GM18498 (cell line): ENCODE measurements at regions not wholly inside any gene's neighbourhood (a gene's known extent, or its start where the extent isn't known, plus 50 kb on each side); places are given as distances from the start of the nearest gene placed in this dataset.

Source experiments
- ATAC-seq: cut with Tn5 transposase; IDR thresholded peaks from one replicate; pipeline ENCODE4 v1.9.1; 2021; ENCODE audit warnings: mild to moderate bottlenecking, moderate library complexity; ENCODE audit not compliant: unreplicated experiment

- ATAC-seq, result no peak
These were observed 470.7 kb upstream of the B3GAT1 start for GRCh38 chr11:134882671-134883297.

GRCh38 chr11:134882141-134882540, 470.1 kb upstream of the B3GAT1 start:
- no peak for ATAC-seq

DNA sequence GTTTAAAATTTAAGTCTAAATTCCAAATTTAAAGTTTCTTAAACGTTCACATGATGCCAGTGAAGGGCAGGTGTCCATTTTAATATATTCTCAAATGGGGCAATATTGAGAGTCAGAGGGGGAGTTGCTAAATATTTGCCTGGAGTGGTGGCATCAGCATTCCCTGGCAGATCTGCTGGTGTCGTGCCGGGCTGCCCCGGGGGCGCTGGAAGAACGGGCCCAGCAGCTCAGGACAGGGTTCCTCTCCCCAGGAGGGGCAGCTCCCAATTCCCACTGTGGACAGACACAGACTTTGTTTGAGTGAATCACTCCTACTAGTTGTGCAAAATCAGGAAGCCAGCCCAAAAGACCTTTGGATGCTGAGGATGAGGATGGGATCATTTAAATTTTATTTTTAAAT, 468.7 kb upstream of the B3GAT1 start:
- ATAC-seq, result no peak

DNA sequence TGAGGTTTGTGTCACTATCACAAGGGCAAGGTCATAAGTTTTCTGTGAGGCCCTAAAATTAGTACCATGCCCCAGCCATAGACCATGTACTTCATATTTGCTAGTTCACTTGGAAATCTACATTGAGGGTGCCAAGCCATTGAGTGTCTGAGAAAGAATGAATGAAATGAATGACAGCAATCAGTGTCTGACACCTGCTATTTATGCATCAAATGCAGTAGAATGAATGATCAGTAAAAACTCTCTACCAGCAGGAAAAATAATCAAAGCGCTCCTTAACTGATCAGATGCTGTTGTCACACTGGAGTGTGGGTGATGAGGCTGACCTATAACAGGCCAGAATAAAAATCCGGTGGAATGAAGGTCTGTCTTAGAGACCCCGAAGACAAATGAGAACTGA, 467.9 kb upstream of the B3GAT1 start:
- ATAC-seq, result no peak

DNA sequence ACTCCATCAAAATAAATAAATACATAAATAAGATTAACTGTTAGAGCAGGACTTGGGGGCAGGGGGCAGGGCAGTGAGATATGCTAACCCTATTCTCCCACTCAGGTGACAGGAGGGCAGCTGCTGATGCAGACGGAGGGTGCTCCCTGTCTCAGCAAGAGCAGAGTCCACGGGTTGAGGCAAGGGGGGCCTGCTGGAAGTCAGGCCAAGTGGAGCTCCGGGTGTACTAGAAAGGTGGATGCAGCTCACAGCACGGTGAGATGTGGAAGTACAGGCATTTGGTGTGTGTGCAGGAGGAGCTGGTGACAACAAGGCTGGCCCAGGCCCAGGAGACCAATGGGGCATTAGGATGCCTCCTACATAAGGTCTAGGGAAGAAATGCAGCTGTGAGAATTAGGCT, 467.3 kb upstream of the B3GAT1 start:
- ATAC-seq, result no peak

DNA sequence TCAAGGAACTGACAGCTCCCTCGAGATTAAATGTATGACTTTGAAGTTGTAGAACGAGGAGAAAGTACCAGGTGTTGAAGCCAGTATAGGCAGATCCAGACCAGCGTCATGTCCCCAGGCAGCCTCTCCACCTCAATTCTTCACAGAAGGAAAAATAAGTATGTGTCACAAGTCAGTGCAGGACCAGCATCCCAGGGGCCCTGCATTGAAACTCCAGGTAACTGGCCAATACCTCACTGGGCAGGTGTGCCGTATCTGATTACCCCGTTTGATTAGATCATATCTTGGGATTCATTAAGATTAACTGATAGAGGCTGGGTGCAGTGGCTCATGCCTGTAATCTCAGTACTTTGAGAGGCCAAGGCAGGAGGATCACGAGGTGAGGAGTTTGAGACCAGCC, 466.7 kb upstream of the B3GAT1 start:
- ATAC-seq, result no peak

GRCh38 chr11:134876226-134876625, 464.2 kb upstream of the B3GAT1 start:
- no peak for ATAC-seq

GRCh38 chr11:134866981-134867675, 455.1 kb upstream of the B3GAT1 start:
- no peak for ATAC-seq

- ATAC-seq, result no peak
These were observed 454.2 kb upstream of the B3GAT1 start for GRCh38 chr11:134866215-134866614.

GRCh38 chr11:134864968-134865305, 452.9 kb upstream of the B3GAT1 start:
- ATAC-seq, result no peak

DNA sequence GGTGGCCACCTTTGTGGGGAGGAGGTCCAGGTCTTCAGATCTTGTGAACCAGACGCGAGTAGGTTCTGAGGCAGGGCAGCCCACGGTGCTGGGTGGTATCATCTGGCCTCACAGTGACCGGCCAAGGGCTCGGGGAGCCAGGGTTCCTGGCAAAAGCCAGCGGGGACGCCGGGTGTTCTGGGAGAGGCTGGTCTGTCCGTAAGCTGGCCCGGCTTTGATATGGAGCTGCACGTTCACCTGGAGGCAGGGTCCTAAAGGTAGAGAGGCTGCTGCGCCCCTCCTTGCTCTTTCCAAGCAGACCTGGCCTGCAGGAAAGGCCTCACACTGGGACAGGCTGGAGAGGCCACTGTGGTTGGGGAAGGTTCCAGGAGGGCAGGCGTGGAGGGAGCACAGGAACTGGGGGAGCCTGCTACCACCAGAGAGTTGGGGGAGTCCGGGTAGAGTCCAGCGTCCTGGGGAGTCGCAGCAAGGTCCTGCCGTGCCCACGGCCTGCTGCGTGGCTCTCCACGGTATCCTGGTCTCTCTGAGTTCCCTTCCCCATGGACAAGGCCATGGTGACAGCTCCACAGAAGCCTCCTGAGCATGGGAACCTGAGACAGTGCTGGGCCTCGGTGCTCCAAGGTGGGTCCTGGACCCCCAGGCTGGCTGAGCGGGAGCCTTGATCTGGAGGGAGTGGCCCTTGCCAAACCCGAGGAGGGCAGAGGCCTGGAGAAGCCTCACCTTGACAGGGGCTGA, 452.4 kb upstream of the B3GAT1 start:
- no peak for ATAC-seq

GRCh38 chr11:134863294-134863693, 451.3 kb upstream of the B3GAT1 start:
- no peak for ATAC-seq

DNA sequence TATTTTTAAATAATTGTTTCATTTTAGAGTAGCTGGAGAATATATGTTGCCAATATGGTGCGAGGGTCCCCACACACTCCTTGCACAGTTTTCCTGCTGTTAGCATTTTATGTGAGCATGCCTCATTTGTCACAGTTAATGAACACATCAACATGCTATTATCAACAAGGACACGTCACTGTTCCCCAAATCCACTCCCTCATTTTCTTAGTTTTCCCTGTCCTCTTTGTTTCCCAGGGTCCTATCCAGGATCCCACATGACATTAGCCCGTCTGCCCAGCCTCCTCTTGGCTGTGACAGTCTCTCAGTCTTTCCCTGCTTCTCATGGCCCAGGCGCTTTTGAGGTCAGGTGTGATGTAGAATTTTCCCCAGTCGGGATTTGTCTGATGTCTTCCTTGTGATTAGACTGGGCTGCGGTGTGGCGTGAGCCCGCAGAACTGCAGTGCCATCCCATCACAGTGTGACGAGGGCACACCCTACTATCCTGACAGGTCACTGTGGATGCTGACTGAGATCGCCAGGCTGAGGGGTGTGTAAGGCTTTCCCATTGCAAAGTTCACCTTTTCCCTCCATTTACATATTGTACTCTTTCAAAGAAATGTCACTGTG, 450.6 kb upstream of the B3GAT1 start:
- no peak for ATAC-seq

DNA sequence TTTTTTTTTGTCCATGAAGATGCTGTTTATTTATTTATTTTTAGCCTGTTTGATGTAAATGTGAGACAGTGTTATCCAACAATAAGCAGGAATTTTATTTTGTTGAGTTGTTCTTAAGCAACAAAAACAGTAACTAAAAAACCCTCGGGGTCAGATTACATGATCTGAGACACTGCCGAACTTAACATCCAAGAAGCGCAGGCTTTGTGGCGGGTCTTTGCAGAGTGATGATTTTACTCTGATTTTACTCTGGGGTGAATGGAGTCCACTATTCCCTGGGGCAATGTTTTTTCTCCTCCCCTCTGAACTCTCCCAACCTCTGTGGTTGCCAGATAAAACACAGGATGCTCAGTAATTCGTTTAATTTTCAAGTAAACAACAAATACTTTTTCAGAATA, 450.1 kb upstream of the B3GAT1 start:
- no peak for ATAC-seq

- ATAC-seq, result no peak
These were observed 449.6 kb upstream of the B3GAT1 start for GRCh38 chr11:134861490-134862104.

- ATAC-seq, result no peak
These were observed 446.9 kb upstream of the B3GAT1 start for GRCh38 chr11:134858783-134859480.

- no peak for ATAC-seq
These were observed 445.0 kb upstream of the B3GAT1 start for GRCh38 chr11:134857035-134857434.

DNA sequence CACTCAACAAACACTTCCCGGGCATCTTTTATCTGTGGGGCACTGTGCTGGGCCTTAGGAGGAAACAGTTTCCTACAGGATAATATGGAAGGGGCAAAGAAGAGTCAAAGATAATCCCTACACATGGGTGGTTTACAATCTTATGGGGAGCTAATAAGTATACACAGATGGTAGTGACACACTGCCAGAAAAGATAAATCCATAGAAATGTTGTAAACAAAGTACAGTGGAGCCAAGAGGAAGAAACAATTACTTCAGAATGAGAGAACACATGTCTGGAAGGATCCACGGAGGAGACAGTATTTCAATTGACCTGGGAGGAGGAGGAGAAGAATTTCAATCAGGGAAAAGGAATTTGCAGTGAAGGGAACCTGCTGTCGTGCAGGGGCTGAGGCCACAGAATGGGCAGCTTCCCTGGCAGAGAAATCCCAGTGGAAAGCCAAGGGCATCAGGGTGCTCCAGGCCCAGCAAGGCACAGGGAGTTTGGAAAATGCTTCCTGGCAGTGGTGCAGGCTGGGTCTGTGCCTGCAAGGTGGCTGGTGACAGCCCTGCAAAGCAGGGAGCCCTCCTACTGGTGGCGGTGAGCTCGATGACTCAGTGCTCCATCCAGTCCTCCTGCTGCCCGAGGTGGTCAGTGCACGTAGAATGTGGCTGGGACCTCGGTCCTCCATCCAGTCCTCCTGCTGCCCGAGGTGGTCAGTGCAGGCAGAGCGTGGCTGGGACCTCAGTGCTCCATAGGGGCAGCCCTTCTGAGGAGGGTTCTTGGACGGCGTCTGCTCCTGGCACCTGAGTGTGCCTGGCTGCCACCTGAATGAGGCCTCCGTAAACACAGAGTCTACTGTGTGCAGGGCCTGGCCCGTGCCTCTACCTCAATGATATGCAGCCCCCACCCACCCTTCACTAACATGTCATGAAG, 444.3 kb upstream of the B3GAT1 start:
- no peak for ATAC-seq
